C4-2B (cell line): ENCODE measurements at regions not wholly inside any gene's neighbourhood (a gene's known extent, or its start where the extent isn't known, plus 50 kb on each side); places are given as distances from the start of the nearest gene placed in this dataset.

Source experiments
- H3K27ac ChIP-seq: fragments of 450-650 bp; 2 replicates; pipeline ENCODE4 v1.5.1; 2017
- ZFX ChIP-seq: fragments of 450-650 bp; IDR thresholded peaks from 2 replicates; pipeline ENCODE4 v1.6.1; 2017
- TF ChIP-seq, protein P1 (sequence below): fragments of 450-650 bp; conservative IDR thresholded peaks from 2 replicates; pipeline ENCODE4 v1.5.1; 2017; ENCODE audit warnings: mild to moderate bottlenecking

GRCh38 chr12:90250042-90250441 is 541.4 kb upstream of the ATP2B1 start:
- TF ChIP-seq ZFX: no peak
- TF ChIP-seq, protein P1, sequence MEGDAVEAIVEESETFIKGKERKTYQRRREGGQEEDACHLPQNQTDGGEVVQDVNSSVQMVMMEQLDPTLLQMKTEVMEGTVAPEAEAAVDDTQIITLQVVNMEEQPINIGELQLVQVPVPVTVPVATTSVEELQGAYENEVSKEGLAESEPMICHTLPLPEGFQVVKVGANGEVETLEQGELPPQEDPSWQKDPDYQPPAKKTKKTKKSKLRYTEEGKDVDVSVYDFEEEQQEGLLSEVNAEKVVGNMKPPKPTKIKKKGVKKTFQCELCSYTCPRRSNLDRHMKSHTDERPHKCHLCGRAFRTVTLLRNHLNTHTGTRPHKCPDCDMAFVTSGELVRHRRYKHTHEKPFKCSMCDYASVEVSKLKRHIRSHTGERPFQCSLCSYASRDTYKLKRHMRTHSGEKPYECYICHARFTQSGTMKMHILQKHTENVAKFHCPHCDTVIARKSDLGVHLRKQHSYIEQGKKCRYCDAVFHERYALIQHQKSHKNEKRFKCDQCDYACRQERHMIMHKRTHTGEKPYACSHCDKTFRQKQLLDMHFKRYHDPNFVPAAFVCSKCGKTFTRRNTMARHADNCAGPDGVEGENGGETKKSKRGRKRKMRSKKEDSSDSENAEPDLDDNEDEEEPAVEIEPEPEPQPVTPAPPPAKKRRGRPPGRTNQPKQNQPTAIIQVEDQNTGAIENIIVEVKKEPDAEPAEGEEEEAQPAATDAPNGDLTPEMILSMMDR: no peak
- H3K27ac ChIP-seq: no peak overlapping the region

GRCh38 chr12:90246688-90247087 is 538.0 kb upstream of the ATP2B1 start:
- TF ChIP-seq, protein P1: no peak
- no peak for TF ChIP-seq ZFX
- no peak overlapping the region for H3K27ac ChIP-seq

GRCh38 chr12:90245391-90245790 is 536.8 kb upstream of the ATP2B1 start:
- TF ChIP-seq, protein P1: no peak
- TF ChIP-seq ZFX: no peak
- no peak overlapping the region for H3K27ac ChIP-seq

- no peak overlapping the region for H3K27ac ChIP-seq
- no peak for TF ChIP-seq ZFX
- TF ChIP-seq, protein P1: no peak
These were observed 535.6 kb upstream of the ATP2B1 start for GRCh38 chr12:90244232-90244631.

DNA sequence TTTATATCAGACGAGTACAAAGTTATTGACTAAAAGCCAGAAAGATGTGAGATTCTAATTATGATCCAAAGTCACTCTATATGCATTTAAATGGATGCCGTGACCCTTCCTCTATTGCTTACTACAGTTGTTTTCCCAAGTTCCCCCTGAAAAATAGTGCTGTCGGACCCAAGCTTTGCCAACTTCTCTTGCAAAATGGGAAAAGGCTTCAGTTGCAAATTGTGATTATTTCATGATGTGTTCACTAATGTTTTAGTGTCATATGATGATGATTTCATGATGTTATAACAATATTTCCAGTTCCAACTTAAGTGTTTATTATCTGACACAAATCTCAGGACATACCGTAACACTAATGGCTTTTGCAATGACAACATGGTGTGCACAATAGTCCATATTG is 534.6 kb upstream of the ATP2B1 start:
- no peak overlapping the region for H3K27ac ChIP-seq
- TF ChIP-seq, protein P1: no peak
- TF ChIP-seq ZFX: no peak

DNA sequence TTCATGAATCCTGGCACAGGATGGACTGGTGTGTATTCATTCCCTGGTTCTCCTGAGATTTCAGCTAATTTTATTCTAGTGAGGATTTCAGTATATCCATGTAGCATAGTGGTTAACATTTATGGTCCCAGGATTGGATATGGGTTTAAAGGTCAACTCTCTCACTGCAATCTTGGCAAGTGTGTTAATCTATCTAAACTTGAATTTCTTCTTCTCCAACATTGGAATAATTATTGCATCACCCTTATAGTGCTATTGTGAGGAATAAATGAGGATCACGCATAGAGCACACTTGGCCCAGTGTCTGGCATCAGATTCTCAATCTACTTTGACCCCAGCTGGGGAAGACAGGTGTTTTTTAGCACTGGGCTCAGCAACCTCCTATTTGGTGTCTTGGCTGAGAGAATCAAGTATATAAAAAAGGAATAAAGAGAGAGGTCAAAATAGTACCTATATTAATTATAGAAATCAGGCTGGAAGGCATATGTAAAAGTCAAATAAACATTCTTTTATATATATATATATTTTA is 531.2 kb upstream of the ATP2B1 start:
- TF ChIP-seq ZFX: no peak

DNA sequence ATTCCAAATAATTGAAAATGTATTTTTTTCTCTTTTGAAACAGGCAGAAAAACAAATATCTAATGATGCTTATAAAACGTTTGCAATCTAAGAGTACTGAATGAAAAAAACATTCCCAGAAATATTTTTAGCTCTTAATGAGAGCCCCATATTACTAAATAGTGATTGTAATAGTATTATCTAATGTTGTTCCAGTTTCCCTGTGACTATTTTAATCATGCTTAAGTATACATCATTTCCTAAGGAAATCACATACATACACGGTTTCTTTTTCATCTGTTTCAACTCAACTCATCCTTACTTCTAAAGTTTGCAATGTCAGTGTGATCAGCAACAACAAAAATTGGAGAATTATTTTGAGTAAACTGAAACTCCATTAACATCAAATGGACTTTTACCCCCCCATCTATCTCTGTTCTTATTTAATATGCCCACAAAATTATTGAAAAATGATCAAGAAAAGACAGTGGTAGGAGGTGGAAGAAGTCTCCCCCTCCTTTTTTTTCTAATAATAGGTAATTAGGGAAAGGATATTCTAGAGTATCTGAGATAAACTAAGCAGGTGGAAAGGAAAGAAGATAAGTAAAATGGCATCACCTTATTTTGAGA is 530.1 kb upstream of the ATP2B1 start:
- no peak for TF ChIP-seq ZFX
- TF ChIP-seq, protein P1: no peak
- H3K27ac ChIP-seq: no peak overlapping the region

More for the DNA sequence above, 531.2 kb upstream of the ATP2B1 start:
- no peak overlapping the region for H3K27ac ChIP-seq

DNA sequence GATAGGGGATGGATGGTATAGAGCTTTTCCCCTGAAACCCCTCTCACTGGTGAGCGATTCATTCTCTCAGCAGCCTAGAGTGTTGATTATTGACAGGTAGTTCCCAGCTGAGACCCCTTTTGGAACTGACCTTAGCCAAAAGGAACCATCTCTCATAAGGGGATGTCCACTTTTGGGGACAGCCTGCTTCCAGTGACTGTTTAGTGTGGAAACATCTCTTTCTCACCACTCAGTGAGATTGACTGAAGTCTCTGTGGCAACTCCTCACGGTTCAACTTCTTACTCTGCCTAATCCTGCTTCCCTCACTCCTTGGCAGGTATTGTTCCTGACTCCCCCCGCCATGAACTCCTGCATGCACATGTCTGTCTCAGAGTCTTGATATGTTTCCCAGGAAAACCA is 529.2 kb upstream of the ATP2B1 start:
- no peak overlapping the region for H3K27ac ChIP-seq
- TF ChIP-seq, protein P1: no peak
- no peak for TF ChIP-seq ZFX
